ENCODE measurements at regions not wholly inside any gene's neighbourhood (a gene's known extent, or its start where the extent isn't known, plus 50 kb on each side); places are given as distances from the start of the nearest gene placed in this dataset.
A peak's percentile ranks its signal among the peaks of the same experiment; 100 is the strongest.

DNA sequence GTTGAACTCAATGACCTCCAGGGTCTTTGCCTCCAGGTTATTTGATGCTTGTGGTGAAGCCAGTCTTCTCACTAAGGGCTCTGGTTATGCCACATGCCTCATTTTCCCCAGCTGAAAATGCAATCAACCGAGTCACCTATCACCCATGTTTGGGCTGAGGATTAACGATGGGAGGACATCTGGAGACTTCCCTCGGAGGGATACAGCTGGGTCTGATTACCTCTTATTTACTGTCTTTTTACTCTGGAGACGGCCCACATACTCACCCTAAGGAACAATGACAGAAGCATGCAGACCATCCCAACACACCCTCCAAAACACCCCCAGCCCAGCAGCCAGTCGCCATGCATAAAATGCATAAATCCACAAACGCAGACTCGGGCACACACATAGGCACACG lies 187.4 kb downstream of the OPA1 start:
- WGBS (ENCODE audit: extremely low coverage, insufficient coverage, insufficient read length) = no CpG with 5 or more reads among the region's 8 CpGs

DNA sequence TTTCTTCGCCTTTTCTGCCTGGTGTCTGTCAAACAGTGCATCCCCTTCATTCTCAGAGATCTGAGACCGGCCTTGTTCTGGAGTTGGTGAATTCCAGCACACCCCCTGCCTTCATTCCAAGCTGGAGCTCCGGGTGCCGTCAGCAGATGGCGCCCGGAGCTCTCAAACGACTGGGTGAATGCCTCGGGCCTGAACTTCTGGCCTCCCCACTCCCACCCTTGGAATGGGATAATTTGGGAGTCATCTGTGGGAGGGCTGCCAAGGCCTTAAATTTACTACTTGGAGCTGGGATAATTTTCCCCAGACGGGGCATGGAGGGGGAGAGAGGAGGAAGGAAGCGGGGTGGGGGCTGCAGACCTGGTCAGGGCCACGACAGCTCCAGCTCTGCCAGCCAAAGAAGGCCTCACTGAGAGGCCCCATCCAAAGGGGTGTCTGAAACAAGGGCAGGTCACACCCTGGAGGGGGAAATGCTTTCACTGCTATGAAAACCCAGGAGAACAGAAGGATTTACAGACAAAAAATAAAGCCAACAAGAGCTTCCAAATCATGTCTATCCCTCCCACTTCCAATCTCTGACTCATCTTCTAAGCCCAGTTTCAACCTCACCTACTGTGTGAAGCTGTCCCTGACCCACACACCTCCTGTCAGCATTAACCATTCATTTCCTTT lies 187.9 kb downstream of the OPA1 start:
- peak; percentile 92 to 94 for DNase-seq
- peaks cover 33 to 38% of the 10 kb centered on the region in 2 experiments for H3K4me1 ChIP-seq (ENCODE audit: control insufficient read depth in 1 of 2, insufficient read depth in 2 of 2, low read length in 2 of 2)
- peaks cover 15% of the 10 kb centered on the region for H3K79me1 ChIP-seq (ENCODE audit: low read length)
- peak overlapping the region; percentile 82 for H4K91ac ChIP-seq (ENCODE audit: low read depth, low read length)
- no peaks in the 10 kb centered on the region for H3K27me3 ChIP-seq (ENCODE audit: insufficient read depth, low read length)
- no peak overlapping the region for H3K4ac ChIP-seq (ENCODE audit: low read depth, low read length)
- no peak overlapping the region for H4K12ac ChIP-seq (ENCODE audit: low read depth, low read length)
- no peaks in the 10 kb centered on the region for H3K9me3 ChIP-seq (ENCODE audit: insufficient read depth, low read depth, low read length)
- H3K14ac ChIP-seq (ENCODE audit: low read length) = no peak overlapping the region
- H3K23ac ChIP-seq (ENCODE audit: low read length) = no peak overlapping the region
- H2BK5ac ChIP-seq (ENCODE audit: low read depth, low read length, poor library complexity) = no peak overlapping the region
- H3K36me3 ChIP-seq (ENCODE audit: control insufficient read depth in 1 of 2, insufficient read depth in 2 of 2, low read length in 2 of 2) = no peaks in the 10 kb centered on the region
- no peak overlapping the region for H3K4me3 ChIP-seq (ENCODE audit: low read depth, low read length)
- no peaks in the 10 kb centered on the region for H3K79me2 ChIP-seq (ENCODE audit: control insufficient read depth, insufficient read depth, low read length, poor library complexity)
- H3K27ac ChIP-seq (ENCODE audit: low read depth, low read length) = peak overlapping the region; percentile 12
- no peak overlapping the region for H3K9ac ChIP-seq (ENCODE audit: low read length)
- peak overlapping the region; percentile 8 for H3K4me2 ChIP-seq (ENCODE audit: low read length)
- peak overlapping the region; percentile 30 for H2BK120ac ChIP-seq (ENCODE audit: insufficient read depth, low read length, poor library complexity)
- H2AK5ac ChIP-seq (ENCODE audit: low read length) = peak overlapping the region; percentile 37
- no peak overlapping the region for H2AFZ ChIP-seq (ENCODE audit: insufficient read depth, low read length, poor library complexity)
- peak overlapping the region; percentile 75 for H2BK12ac ChIP-seq (ENCODE audit: low read length)
- WGBS (ENCODE audit: extremely low coverage, insufficient coverage, insufficient read length) = no CpG with 5 or more reads among the region's 11 CpGs
- H4K8ac ChIP-seq (ENCODE audit: low read depth, low read length) = peak overlapping the region; percentile 51
- no peak overlapping the region for H3K18ac ChIP-seq (ENCODE audit: low read length)

More for the DNA sequence above, 187.4 kb downstream of the OPA1 start:
- Histone ChIP-seq H3K9ac (ENCODE audit: low read length) (no peak overlapping the region), H3K79me1 (ENCODE audit: low read length) (peaks cover 15% of the 10 kb centered on the region), H3K79me2 (ENCODE audit: control insufficient read depth, insufficient read depth, low read length, poor library complexity) (no peaks in the 10 kb centered on the region), H3K9me3 (ENCODE audit: insufficient read depth, low read depth, low read length) (no peaks in the 10 kb centered on the region), H3K27me3 (ENCODE audit: insufficient read depth, low read length) (no peaks in the 10 kb centered on the region), H3K4me3 (ENCODE audit: low read depth, low read length) (no peak overlapping the region), H2AK5ac (ENCODE audit: low read length) (peak overlapping the region; percentile 37), H3K18ac (ENCODE audit: low read length) (no peak overlapping the region), H2BK5ac (ENCODE audit: low read depth, low read length, poor library complexity) (no peak overlapping the region), H3K23ac (ENCODE audit: low read length) (no peak overlapping the region), H4K91ac (ENCODE audit: low read depth, low read length) (peak overlapping the region; percentile 29), H3K14ac (ENCODE audit: low read length) (no peak overlapping the region), H2BK12ac (ENCODE audit: low read length) (peak overlapping the region; percentile 63), H3K4me2 (ENCODE audit: low read length) (no peak overlapping the region), H3K4me1 (ENCODE audit: control insufficient read depth in 1 of 2, insufficient read depth in 2 of 2, low read length in 2 of 2) (peaks cover 33 to 38% of the 10 kb centered on the region in 2 experiments), H4K8ac (ENCODE audit: low read depth, low read length) (peak overlapping the region; percentile 51), H2AFZ (ENCODE audit: insufficient read depth, low read length, poor library complexity) (no peak overlapping the region), H4K12ac (ENCODE audit: low read depth, low read length) (no peak overlapping the region), H3K4ac (ENCODE audit: low read depth, low read length) (no peak overlapping the region), H3K36me3 (ENCODE audit: control insufficient read depth in 1 of 2, insufficient read depth in 2 of 2, low read length in 2 of 2) (no peaks in the 10 kb centered on the region), H2BK120ac (ENCODE audit: insufficient read depth, low read length, poor library complexity) (peak overlapping the region; percentile 8), H3K27ac (ENCODE audit: low read depth, low read length) (no peak overlapping the region)
- peak in 1 of 2 donors; percentile 2 for DNase-seq

DNA sequence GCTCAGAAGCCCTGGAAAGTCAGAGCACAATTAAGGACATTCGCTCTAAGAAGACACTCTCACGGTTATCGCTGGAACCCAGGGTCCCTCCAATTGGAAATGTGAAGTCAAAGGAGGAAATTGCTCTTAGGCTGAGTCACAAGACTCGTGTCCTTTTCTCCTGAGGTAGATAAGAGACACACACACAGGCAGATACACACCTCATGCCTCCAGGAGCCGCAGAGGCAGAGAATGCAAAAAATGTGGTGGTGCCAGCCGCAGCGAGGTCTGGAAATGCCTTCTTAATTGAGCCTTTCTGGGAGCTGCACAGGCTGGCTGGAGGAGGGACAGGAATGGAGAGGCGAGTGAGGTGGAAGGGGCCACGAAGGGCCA lies 189.3 kb downstream of the OPA1 start:
- WGBS (ENCODE audit: extremely low coverage, insufficient coverage, insufficient read length) = no CpG with 5 or more reads among the region's 9 CpGs
- Histone ChIP-seq H3K79me1 (ENCODE audit: low read length) (peaks cover 18% of the 10 kb centered on the region), H3K23ac (ENCODE audit: low read length) (no peak overlapping the region), H3K14ac (ENCODE audit: low read length) (no peak overlapping the region), H2BK12ac (ENCODE audit: low read length) (no peak overlapping the region), H3K18ac (ENCODE audit: low read length) (no peak overlapping the region), H4K12ac (ENCODE audit: low read depth, low read length) (no peak overlapping the region), H3K79me2 (ENCODE audit: control insufficient read depth, insufficient read depth, low read length, poor library complexity) (no peaks in the 10 kb centered on the region), H3K4me1 (ENCODE audit: control insufficient read depth in 1 of 2, insufficient read depth in 2 of 2, low read length in 2 of 2) (peaks cover 31 to 39% of the 10 kb centered on the region in 2 experiments), H2AK5ac (ENCODE audit: low read length) (no peak overlapping the region), H3K4ac (ENCODE audit: low read depth, low read length) (no peak overlapping the region), H3K9me3 (ENCODE audit: insufficient read depth, low read depth, low read length) (no peaks in the 10 kb centered on the region), H4K91ac (ENCODE audit: low read depth, low read length) (no peak overlapping the region), H3K27me3 (ENCODE audit: insufficient read depth, low read length) (no peaks in the 10 kb centered on the region), H3K27ac (ENCODE audit: low read depth, low read length) (peak overlapping the region; percentile 71), H2AFZ (ENCODE audit: insufficient read depth, low read length, poor library complexity) (no peak overlapping the region), H3K4me2 (ENCODE audit: low read length) (peak overlapping the region; percentile 5), H3K9ac (ENCODE audit: low read length) (no peak overlapping the region), H4K8ac (ENCODE audit: low read depth, low read length) (no peak overlapping the region), H2BK5ac (ENCODE audit: low read depth, low read length, poor library complexity) (no peak overlapping the region), H3K4me3 (ENCODE audit: low read depth, low read length) (no peak overlapping the region), H2BK120ac (ENCODE audit: insufficient read depth, low read length, poor library complexity) (no peak overlapping the region), H3K36me3 (ENCODE audit: control insufficient read depth in 1 of 2, insufficient read depth in 2 of 2, low read length in 2 of 2) (no peaks in the 10 kb centered on the region)
- DNase-seq = peak; percentile 96 to 97

DNA sequence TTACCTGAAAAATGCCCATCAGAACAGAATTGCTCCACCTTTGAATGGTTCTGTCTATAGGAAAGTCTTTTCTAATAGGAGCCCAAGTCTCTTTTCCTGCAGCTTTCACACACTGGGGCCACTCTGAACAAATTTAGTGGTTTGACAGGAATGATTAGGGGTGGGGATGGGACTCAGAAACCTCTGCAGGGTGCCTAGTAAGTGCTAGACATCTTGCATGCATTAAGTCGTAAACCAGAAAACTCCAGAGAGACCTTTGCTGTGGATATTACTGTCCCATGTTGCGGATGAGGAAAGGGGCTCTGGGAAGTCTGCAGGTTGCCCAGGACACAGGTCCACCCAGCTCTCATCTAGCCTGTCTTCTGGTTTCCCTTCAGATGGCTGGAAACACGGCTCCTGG lies 189.7 kb downstream of the OPA1 start:
- Histone ChIP-seq H3K4ac (ENCODE audit: low read depth, low read length) (peak overlapping the region; percentile 37), H3K27me3 (ENCODE audit: insufficient read depth, low read length) (no peaks in the 10 kb centered on the region), H3K14ac (ENCODE audit: low read length) (peak overlapping the region; percentile 80), H2AK5ac (ENCODE audit: low read length) (peak overlapping the region; percentile 66), H3K36me3 (ENCODE audit: control insufficient read depth in 1 of 2, insufficient read depth in 2 of 2, low read length in 2 of 2) (no peaks in the 10 kb centered on the region), H3K4me3 (ENCODE audit: low read depth, low read length) (no peak overlapping the region), H3K23ac (ENCODE audit: low read length) (no peak overlapping the region), H2BK12ac (ENCODE audit: low read length) (peak overlapping the region; percentile 53), H3K18ac (ENCODE audit: low read length) (peak overlapping the region; percentile 15), H3K4me2 (ENCODE audit: low read length) (peak overlapping the region; percentile 5), H3K9me3 (ENCODE audit: insufficient read depth, low read depth, low read length) (no peaks in the 10 kb centered on the region), H2BK120ac (ENCODE audit: insufficient read depth, low read length, poor library complexity) (peak overlapping the region; percentile 85), H4K12ac (ENCODE audit: low read depth, low read length) (no peak overlapping the region), H3K79me1 (ENCODE audit: low read length) (peaks cover 18% of the 10 kb centered on the region), H3K9ac (ENCODE audit: low read length) (no peak overlapping the region), H3K27ac (ENCODE audit: low read depth, low read length) (peak overlapping the region; percentile 43), H4K91ac (ENCODE audit: low read depth, low read length) (peak overlapping the region; percentile 78), H3K79me2 (ENCODE audit: control insufficient read depth, insufficient read depth, low read length, poor library complexity) (no peaks in the 10 kb centered on the region), H3K4me1 (ENCODE audit: control insufficient read depth in 1 of 2, insufficient read depth in 2 of 2, low read length in 2 of 2) (peaks cover 28 to 41% of the 10 kb centered on the region in 2 experiments), H2AFZ (ENCODE audit: insufficient read depth, low read length, poor library complexity) (no peak overlapping the region), H4K8ac (ENCODE audit: low read depth, low read length) (peak overlapping the region; percentile 47), H2BK5ac (ENCODE audit: low read depth, low read length, poor library complexity) (peak overlapping the region; percentile 47)
- WGBS (ENCODE audit: extremely low coverage, insufficient coverage, insufficient read length) = no CpG with 5 or more reads among the region's 3 CpGs
- DNase-seq = no peak
